HCT116 (cell line): ENCODE measurements at regions not wholly inside any gene's neighbourhood (a gene's known extent, or its start where the extent isn't known, plus 50 kb on each side); places are given as distances from the start of the nearest gene placed in this dataset.

Experiments
- ATAC-seq: fragments of 200-7000 bp; cut with Tn5 transposase; 2 replicates; pipeline ENCODE4 v1.9.1; 2020; ENCODE audit warnings: mild to moderate bottlenecking, moderate library complexity
- BruUV-seq: library from RNA; stranded (reverse); fragments of 400-500 nt; replicated peaks from 2 replicates; lab custom pipeline; 2021; lab: Mats Ljungman, UMichigan
- CTCF ChIA-PET: fragments of 300-600 bp; sonication (Branson Sonifier 250); formaldehyde crosslinking; loops from one replicate; lab custom pipeline; 2021; ENCODE audit warnings: antibody characterized with exemption; lab: Charles Lee
- POLR2A ChIA-PET: fragments of 300-600, 350-600 bp; sonication (Branson Sonifier 250); formaldehyde crosslinking; loops from one replicate; lab custom pipeline; 2021; ENCODE audit warnings: antibody characterized with exemption; lab: Charles Lee
- RAD21 ChIA-PET, 2 experiments: fragments of 300-600 bp; sonication (Branson Sonifier 250); formaldehyde crosslinking; loops; one replicate each; lab custom pipeline; 2023; ENCODE audit warnings: low total read pairs in 2 of 2; ENCODE audit not compliant: uncharacterized antibody in 2 of 2, unreplicated experiment in 2 of 2, low non-redundant PET in 1 of 2; lab: Charles Lee
- DNase-seq: peaks from one replicate; pipeline ENCODE4 v3.0.0-alpha.2; 2010; ENCODE audit warnings: low read depth, low spot score
- H2AFZ ChIP-seq: fragments of 200-600 bp; shearing (Covaris generic), sonication (generic); 2 replicates; pipeline ENCODE4 v1.6.1; 2017; ENCODE audit warnings: low read depth, mixed run types, mixed read lengths, antibody characterized with exemption, low read length; ENCODE audit not compliant: poor library complexity, severe bottlenecking
- H3K27ac ChIP-seq: 2 replicates; pipeline ENCODE4 v1.5.1; 2012; ENCODE audit warnings: low read depth, low read length
- H3K27me3 ChIP-seq: fragments of 200-600 bp; sonication (generic); 2 replicates; pipeline ENCODE4 v1.6.1; 2016; ENCODE audit warnings: mixed run types, low read length, mixed read lengths; ENCODE audit not compliant: insufficient read depth
- H3K36me3 ChIP-seq, 2 experiments: fragments of 200-500 bp in 1 of 2; fragments of 200-600 bp in 1 of 2; sonication (Bioruptor generic) in 1 of 2; sonication (generic) in 1 of 2; 2 replicates each; pipeline versions ENCODE4 v1.5.1 to v1.6.1; 2014 to 2016; ENCODE audit warnings: low read length in 2 of 2, inconsistent platforms in 1 of 2, mixed read lengths in 1 of 2, mixed run types in 1 of 2; ENCODE audit not compliant: insufficient read depth in 2 of 2, control insufficient read depth in 1 of 2
- H3K4me1 ChIP-seq, 2 experiments: fragments of 200-600 bp in 1 of 2; sonication (generic) in 1 of 2; 2 replicates each; pipeline versions ENCODE4 v1.5.1 to v1.6.1; 2012 to 2017; ENCODE audit warnings: low read length in 2 of 2, inconsistent platforms in 1 of 2, mild to moderate bottlenecking in 1 of 2, mixed read lengths in 1 of 2, mixed run types in 1 of 2, moderate library complexity in 1 of 2; ENCODE audit not compliant: insufficient read depth in 2 of 2, control insufficient read depth in 1 of 2
- H3K4me2 ChIP-seq: fragments of 200-600 bp; sonication (generic); 2 replicates; pipeline ENCODE4 v1.6.1; 2017; ENCODE audit warnings: mixed run types, low read length, mixed read lengths
- H3K4me3 ChIP-seq, 2 experiments: fragments of 200-600 bp in 1 of 2; sonication (generic) in 1 of 2; replicated peaks in 1 of 2; 2 replicates each; pipeline ENCODE4 v1.5.1; 2011 to 2016; ENCODE audit warnings: low read length in 2 of 2, control low read depth in 1 of 2, low read depth in 1 of 2, mild to moderate bottlenecking in 1 of 2, mixed read lengths in 1 of 2, mixed run types in 1 of 2
- H3K79me2 ChIP-seq: fragments of 200-600 bp; sonication (generic); 2 replicates; pipeline ENCODE4 v1.6.1; 2017; ENCODE audit warnings: mild to moderate bottlenecking, mixed run types, low read length, moderate library complexity, mixed read lengths; ENCODE audit not compliant: insufficient read depth
- H3K9ac ChIP-seq: fragments of 200-600 bp; sonication (generic); 2 replicates; pipeline ENCODE4 v1.6.1; 2016; ENCODE audit warnings: low read length, mixed read lengths
- H3K9me2 ChIP-seq: fragments of 200-600 bp; sonication (generic), shearing (Covaris generic); 2 replicates; pipeline ENCODE4 v1.6.1; 2017; ENCODE audit warnings: mixed run types, mild to moderate bottlenecking, moderate library complexity; ENCODE audit not compliant: insufficient read depth
- H3K9me3 ChIP-seq, 2 experiments: fragments of 200-500 bp in 1 of 2; fragments of 200-600 bp in 1 of 2; sonication (Bioruptor generic) in 1 of 2; sonication (generic) in 1 of 2; 2 replicates each; pipeline ENCODE4 v1.6.1; 2014 to 2017; ENCODE audit warnings: low read length in 2 of 2, mixed read lengths in 2 of 2, inconsistent platforms in 1 of 2, low read depth in 1 of 2, mild to moderate bottlenecking in 1 of 2, mixed run types in 1 of 2, moderate library complexity in 1 of 2; ENCODE audit not compliant: control insufficient read depth in 1 of 2, insufficient read depth in 1 of 2
- H4K20me1 ChIP-seq: fragments of 200-600 bp; sonication (generic), shearing (Covaris generic); 2 replicates; pipeline ENCODE4 v1.6.1; 2017; ENCODE audit warnings: mixed run types, mild to moderate bottlenecking, moderate library complexity; ENCODE audit not compliant: insufficient read depth
- CEBPB ChIP-seq: IDR thresholded peaks from 2 replicates; pipeline ENCODE4 v1.6.1; 2012; ENCODE audit warnings: low read depth
- CTCF ChIP-seq, 3 experiments: fragments of 200-600 bp in 1 of 3; sonication (generic) in 1 of 3; IDR thresholded peaks in 2 of 3; conservative IDR thresholded peaks in 1 of 3; 2 replicates each; pipeline ENCODE4 v1.5.1; 2012 to 2017; ENCODE audit warnings: low read depth in 2 of 3, low read length in 2 of 3, antibody characterized with exemption in 1 of 3, borderline replicate concordance in 1 of 3, control low read depth in 1 of 3, mild to moderate bottlenecking in 1 of 3, mixed read lengths in 1 of 3, mixed run types in 1 of 3, moderate library complexity in 1 of 3; ENCODE audit not compliant: insufficient read depth in 1 of 3
- EGR1 ChIP-seq: IDR thresholded peaks from 2 replicates; pipeline ENCODE4 v1.6.1; 2012; ENCODE audit warnings: low read depth
- ELF1 ChIP-seq: IDR thresholded peaks from 2 replicates; pipeline ENCODE4 v1.6.1; 2012; ENCODE audit warnings: low read depth, borderline replicate concordance
- EZH2 ChIP-seq: fragments of 200-600 bp; sonication (generic); IDR thresholded peaks from 2 replicates; pipeline ENCODE4 v1.6.1; 2017; ENCODE audit warnings: antibody characterized with exemption, mixed run types
- EZH2phosphoT487 ChIP-seq: fragments of 200-600 bp; IDR thresholded peaks from 2 replicates; pipeline ENCODE4 v1.6.1; 2018; ENCODE audit warnings: antibody characterized with exemption, borderline replicate concordance
- FOSL1 ChIP-seq: IDR thresholded peaks from 2 replicates; pipeline ENCODE4 v1.6.1; 2012; ENCODE audit warnings: low read depth
- JUND ChIP-seq: IDR thresholded peaks from 2 replicates; pipeline ENCODE4 v1.6.1; 2012
- MAX ChIP-seq: IDR thresholded peaks from 2 replicates; pipeline ENCODE4 v1.6.1; 2012
- RAD21 ChIP-seq: IDR thresholded peaks from 2 replicates; pipeline ENCODE4 v1.6.1; 2012; ENCODE audit warnings: low read depth, mild to moderate bottlenecking
- REST ChIP-seq: IDR thresholded peaks from 2 replicates; pipeline ENCODE4 v1.6.1; 2012; ENCODE audit warnings: low read depth
- intact Hi-C: fragments of 100-400 bp; cut with micrococcal nuclease; formaldehyde crosslinking; loops from 2 replicates; pipeline ENCODE4 v1.10.0; 2022

- Histone ChIP-seq H3K36me3 (no peaks in the 10 kb centered on the region), H3K9ac (no peak overlapping the region)
Measured at GRCh38 chr10:69703766-69704630, 74.0 kb downstream of the FAM241B start.

More at GRCh38 chr10:69703766-69704630, 74.0 kb downstream of the FAM241B start:
- POLR2A ChIA-PET: no interaction called here
- intact Hi-C loops: no loop called here
- no peak overlapping the region for H3K4me2 ChIP-seq
- H3K4me1 ChIP-seq: peaks cover 0 to 9% of the 10 kb centered on the region in 2 experiments; a peak in 1 of 4 replicates
- H3K27me3 ChIP-seq: peaks cover 12% of the 10 kb centered on the region; the same call in 1 of the 2 replicates
- H3K9me2 ChIP-seq: no peaks in the 10 kb centered on the region
- DNase-seq (peak; percentile 33), ATAC-seq (no peak)
- no peak overlapping the region for H3K27ac ChIP-seq
- no peaks in the 10 kb centered on the region for H3K79me2 ChIP-seq
- no peak overlapping the region for H2AFZ ChIP-seq
- TF ChIP-seq EZH2 (no peak), FOSL1 (peak; percentile 44), EZH2phosphoT487 (no peak), ELF1 (no peak), JUND (peak; percentile 44), REST (no peak), EGR1 (no peak), MAX (no peak), CEBPB (peak; percentile 76), CTCF (IDR thresholded peaks at IDR 0.05 in 2 of 3, conservative IDR thresholded peaks at IDR 0.05 in 1 of 3; ENCODE audit: borderline replicate concordance in 1 of 3, insufficient read depth in 1 of 3, low read depth in 2 of 3, low read length in 2 of 3) (no peak), RAD21 (no peak)
- H3K4me3 ChIP-seq: no peak overlapping the region
- no peaks in the 10 kb centered on the region; a peak in 1 of 4 replicates for H3K9me3 ChIP-seq
- H4K20me1 ChIP-seq: no peaks in the 10 kb centered on the region
- CTCF ChIA-PET: interaction anchor here (0.6 kb wide), 1 partner anchor 79 kb away, joined by 3 read pairs; no protein-coding TSS in a partner anchor
- no TSS peak for BruUV-seq
- RAD21 ChIA-PET: no interaction called here
